Occipital lobe (tissue), 1 donor: ENCODE measurements at regions not wholly inside any gene's neighbourhood (a gene's known extent, or its start where the extent isn't known, plus 50 kb on each side); places are given as distances from the start of the nearest gene placed in this dataset.
"Not testable (repeated sequence)": the region's sequence is repeated elsewhere in the genome, so short reads cannot be mapped to it uniquely, and the experiment has no call there.

Source experiments
- DNase-seq: peaks from one replicate; lab custom pipeline; 2025; lab: John Stamatoyannopoulos, UW

DNA sequence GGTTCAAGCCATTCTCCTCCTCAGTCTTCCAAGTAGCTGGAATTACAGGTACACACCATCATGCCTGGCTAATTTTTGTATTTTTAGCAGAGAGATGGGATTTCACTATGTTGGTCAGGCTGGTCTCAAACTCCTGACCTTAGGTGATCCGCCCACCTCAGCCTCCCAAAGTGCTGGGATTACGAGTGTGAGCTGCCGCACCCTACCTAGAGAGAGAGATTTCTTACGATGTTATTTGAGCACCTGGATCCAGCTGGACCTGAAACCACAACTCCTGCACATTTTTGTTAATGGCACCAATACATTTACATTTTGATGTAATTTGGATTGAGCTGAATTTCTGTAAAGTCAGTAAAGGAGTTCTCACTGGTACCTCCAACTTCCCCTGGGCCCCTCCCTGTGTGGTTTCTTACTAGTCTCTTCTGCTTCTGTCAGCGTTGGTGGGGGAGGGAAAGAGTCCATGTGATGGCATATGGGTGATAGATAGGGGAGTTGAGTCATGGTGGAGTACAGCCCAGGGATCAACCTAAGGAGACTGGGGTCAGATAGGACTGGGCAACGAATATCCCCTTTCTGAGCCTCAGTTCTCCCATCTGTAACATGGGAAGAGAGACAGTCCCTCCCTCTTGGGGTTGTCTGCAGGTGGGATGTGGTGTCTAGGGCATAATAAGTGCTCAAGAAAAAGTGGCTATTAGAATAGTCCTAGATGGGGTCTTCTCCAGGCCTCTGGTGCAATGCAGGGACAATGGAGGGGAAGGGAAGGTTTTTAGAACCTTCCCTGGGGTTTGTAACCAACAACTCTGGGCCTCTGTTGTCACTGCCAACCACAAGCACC lies 83.3 kb upstream of the MED13L start:
- no peak for DNase-seq

DNA sequence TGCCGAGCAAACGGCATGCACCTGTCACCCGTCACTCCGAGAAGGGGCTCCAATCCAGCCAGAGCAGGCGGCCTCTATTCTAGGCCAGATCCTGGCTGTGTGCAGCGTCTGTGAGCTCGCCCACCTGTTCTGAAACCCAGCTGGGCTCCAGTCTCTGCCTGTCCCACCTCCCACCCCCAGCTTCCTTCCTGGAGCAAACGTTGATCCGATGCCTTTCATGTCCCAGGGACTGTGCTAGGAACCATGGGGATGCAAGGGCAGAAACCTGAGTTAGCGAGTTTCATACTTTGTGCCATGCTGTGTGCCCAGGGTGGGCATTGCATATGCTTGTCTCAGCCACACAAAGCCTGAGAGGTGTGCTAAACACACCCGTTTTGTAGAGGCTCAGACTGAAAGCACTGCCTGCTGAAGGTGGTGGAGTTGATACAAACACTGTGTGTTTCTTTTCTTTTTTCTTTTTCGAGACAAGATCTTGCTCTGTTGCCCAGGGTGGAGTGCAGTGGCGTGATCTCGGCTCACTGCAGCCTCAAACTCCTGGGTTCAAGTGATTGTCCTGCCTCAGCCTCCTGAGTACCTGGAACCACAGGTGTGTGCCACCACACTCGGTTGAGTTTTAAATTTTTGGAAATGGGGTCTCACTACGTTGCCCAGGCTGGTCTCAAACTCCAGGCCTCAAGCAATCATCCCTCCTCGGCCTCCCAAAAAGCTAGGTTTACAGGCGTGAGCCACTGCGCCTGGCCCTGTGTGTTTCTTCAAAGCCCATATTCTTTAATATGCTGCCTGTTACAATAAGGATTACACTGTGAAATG lies 84.1 kb upstream of the MED13L start:
- DNase-seq, result no peak

DNA sequence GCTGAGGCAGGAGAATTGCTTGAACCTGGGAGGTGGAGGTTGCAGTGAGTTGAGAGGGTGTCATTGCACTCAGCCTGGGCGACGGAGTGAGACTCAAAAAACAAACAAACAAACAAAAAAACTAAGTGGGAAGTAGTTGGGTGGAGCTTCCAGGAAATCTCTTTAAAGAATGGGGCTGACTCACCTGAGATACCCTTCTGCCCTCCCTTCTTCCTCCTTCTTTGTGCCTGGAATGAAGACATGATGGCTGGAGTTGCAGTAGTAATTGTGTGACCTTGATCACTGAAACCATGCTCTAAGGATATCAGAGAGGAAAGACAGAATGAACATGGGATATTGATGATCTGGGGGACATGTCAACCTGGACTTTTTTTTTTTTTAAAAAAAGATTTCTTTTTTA lies 87.6 kb upstream of the MED13L start:
- no peak for DNase-seq

DNA sequence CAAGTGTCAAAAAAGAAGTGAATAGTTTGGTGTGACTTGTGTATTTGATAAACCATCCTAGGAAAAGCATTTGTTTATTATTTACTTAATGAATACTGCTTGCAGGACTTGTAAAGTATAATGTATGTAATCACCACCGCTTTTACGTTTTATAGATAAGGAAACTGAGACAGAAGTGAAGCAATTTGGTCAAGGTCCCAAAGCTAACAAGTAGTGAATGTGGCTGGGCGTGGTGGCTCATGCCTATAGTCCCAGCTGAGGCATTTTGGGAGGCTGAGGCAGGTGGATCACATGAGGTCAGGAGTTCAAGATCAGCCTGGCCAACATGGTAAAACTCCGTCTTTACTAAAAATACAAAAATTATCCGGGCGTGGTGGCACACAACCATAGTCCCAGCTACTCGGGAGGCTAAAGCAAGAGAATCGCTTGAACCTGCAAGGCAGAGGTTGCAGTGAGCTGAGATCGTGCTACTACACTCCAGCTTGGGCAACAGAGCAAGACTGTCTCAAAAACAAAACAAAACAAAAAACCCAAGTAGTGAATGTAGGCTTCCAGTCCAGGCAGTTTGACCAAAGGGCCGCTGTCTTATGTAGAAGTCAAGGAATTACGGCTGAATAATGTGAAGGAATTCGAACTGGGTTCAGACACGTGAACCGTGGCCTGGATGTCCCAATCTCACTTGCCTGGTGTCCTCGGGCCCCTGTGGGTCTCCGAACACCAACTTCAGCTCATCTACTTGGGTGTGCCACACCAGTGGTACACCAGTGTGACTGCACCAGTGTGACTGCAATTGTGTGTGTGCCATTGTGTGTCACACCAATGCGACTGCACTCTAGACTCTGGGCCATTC lies 88.3 kb upstream of the MED13L start:
- no peak for DNase-seq

DNA sequence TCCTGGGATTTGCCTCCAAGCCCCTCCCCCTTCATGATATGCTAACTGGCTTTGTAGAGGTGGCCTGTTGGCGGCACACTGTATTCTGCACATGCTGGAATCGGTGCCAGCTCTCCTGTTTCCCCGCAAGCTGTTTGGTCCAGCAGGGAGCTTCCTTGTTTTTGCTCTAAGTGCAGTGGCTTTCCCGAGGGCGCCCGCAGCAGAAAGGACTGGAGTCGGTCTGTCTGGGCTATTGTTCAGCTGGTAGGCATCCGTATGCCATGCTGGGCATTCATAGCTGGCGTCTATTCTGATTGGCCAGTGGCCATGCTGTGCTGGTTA lies 88.9 kb upstream of the MED13L start:
- no peak for DNase-seq

DNA sequence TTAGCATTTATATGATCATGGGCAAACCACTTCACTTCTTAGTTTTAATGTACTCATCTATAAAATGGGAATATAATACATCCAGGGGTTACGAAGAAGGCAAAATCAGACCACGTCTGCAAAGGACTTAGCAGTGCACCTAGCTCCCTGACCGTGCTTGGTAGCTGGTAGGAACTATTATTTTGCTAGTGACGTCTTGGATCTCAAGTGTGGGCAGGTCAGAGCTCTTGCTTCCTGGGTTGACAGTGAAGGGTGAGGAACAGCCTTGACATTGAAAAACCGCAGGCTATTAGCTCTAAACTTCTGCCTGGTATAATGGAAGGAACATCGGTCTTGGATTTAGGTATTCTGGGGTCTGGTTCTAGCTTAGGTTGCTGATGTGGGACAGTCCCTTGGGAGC lies 89.3 kb upstream of the MED13L start:
- DNase-seq, result no peak

DNA sequence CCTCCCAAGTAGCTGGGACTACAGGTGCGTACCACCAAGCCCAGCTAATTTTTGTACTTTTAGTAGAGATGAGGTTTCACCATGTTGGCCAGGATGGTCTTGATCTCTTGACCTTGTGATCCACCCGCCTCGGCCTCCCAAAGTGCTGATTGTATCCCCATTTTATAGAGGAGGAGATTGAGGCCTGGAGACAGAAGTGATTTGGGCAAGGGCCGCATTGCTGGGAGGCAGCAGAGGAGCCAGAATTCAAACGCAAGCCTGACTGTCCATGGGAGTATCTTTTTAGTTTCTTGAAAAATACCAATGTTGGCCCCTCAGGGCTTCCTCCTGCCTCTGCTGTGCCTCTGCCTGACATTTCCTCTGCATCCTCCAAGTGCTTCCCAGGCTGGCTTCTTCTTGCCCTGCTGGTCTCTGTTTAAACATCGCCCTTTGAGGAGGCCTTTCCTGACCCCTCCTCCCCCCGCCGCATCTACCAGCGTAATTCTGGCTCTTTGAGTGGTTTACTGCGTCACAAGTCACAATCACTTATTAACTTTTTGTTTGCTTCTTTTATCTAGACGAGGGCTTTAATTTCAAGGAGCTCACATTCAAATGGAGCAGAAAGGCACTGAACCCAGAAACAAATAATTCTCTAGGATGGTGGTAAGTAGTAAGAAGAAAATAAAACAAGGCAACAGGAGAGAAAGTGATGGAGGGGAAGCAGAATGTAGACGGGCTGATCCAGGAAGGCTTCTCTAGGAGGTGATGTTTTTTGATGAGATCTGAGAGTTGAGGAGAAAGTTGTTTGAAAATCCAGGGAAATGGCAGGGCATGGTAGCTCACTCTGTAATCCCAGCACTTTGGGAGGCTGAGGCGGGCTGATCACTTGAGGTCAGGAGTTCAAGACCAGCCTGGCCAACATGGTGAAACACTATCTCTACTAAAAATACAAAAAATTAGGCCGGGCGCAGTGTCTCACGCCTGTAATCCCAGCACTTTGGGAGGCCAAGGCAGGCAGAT lies 91.0 kb upstream of the MED13L start:
- no peak for DNase-seq

DNA sequence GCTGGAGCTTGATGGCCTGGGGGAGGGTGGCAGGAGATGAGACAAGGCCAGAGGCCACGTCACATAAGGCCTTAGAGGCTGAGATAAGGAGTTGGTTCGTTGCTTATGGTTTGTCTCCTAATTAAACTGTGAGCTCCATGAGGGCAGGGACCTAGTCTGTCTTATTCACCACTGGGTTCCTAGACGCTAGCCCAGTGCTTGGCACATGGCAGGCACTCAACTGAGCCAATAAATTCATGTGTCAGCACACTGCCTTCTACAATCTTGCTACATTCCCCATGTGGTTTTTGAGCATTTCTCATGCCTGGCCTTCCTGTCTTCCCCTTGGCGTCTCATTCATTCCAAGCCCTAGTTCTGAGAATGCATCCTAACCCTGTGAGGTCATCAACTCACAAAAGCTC lies 92.5 kb upstream of the MED13L start:
- DNase-seq, result no peak

- no peak for DNase-seq
Observed at GRCh38 chr12:116370886-116371580, 93.5 kb upstream of the MED13L start.

GRCh38 chr12:116372815-116373214 lies 95.3 kb upstream of the MED13L start:
- no peak for DNase-seq

GRCh38 chr12:116373572-116374206 lies 96.2 kb upstream of the MED13L start:
- DNase-seq, result no peak

- DNase-seq, result no peak
Observed at GRCh38 chr12:116374207-116374606, 96.7 kb upstream of the MED13L start.

GRCh38 chr12:116375278-116375842 lies 97.9 kb upstream of the MED13L start:
- no peak for DNase-seq

DNA sequence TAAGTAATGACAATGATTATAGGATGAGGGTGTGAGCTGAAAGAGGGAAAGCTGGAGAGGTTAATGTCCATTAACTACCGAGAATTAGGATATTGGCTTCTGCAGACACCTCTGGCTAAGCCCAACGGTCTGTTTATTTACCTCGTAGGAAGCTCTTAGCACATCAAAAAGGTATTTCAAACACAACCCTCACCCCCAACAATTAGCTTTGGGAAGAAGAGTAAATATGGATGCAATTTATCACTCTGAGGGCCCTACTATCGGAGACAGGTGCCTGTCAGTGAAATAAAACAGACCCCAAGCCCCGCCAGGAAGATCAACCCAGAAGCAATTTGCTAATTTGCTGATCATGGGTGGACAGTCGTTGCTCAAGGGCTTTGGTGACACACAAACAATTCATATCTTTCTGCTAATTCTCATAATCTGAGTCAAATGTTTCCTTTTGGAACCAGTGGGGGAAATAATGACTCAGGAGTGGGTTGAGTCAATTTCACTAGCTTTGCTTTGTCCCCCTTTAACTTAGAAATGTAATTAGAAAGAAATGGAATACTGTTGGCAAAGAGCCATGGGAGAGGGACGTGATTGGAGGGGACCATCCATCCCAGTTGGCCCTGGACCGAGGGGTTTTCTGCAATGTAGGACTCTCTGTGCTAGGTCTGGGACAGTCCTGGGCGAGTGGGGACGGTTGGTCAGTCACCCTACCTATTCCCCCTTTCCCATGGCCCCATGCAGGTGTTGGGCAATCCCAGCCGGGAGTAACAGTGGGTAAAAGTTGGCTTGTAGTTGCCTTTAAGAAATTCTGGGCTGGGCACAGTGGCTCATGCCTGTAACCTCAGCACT lies 99.1 kb upstream of the MED13L start:
- no peak for DNase-seq

- DNase-seq, result not testable (repeated sequence)
Observed at GRCh38 chr12:116377194-116377571, 99.7 kb upstream of the MED13L start.

- DNase-seq, result no peak
Observed at GRCh38 chr12:116378002-116378401, 100.5 kb upstream of the MED13L start.

- DNase-seq, result no peak
Observed at GRCh38 chr12:116380108-116380507, 102.6 kb upstream of the MED13L start.

DNA sequence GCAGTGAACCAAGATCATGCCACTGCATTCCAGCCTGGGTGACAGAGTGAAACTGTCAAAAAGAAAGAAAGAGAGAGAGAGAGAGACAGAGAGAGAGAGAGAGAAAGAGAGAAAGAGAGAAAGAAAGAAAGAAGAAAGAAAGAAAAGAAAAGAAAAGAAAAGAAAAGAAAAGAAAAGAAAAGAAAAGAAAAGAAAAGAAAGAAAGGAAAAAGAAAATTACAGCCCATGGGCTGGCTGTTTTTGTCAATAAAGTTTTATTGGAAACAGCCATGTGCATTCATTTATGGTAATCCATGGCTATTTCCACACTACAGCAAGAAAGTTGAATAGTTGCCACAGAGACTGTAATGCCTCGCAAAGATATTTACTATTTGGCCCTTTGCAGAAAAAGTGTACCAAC lies 103.2 kb upstream of the MED13L start:
- not testable (repeated sequence) for DNase-seq
